ENCODE measurements at regions not wholly inside any gene's neighbourhood (a gene's known extent, or its start where the extent isn't known, plus 50 kb on each side); places are given as distances from the start of the nearest gene placed in this dataset.
A peak's percentile ranks its signal among the peaks of the same experiment; 100 is the strongest.

DNA sequence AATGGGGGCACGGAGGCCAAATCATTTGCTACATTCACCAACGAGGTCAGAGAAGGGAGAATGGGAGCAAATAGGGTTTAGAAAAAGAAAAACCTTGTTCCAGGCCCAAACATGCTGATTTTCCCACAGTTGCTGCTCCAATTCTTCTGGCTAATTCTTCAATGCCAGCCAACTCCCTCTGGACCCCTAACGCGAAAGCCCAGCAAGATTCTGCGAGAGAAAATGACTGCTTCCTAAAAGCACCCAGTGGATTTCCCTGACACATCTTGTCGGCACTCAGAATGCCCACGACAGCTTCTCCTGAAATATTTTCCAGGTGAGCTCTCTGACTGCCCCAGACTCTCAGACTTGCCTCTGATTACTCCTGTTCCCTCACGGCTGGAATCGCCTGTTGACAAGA, 689.4 kb downstream of the MED13L start (continued):
- TF ChIP-seq ZNF274 (IDR thresholded peaks at IDR 0.05; ENCODE audit: low read depth, low read length) (no peak), CEBPB (IDR thresholded peaks at IDR 0.05; ENCODE audit: low read depth) (no peak), FOSL1 (IDR thresholded peaks at IDR 0.05; ENCODE audit: low read depth) (no peak), EZH2 (IDR thresholded peaks at IDR 0.05) (no peak), JUND (IDR thresholded peaks at IDR 0.05) (no peak), SIN3A (IDR thresholded peaks at IDR 0.05; ENCODE audit: low read depth) (no peak)

- ChIA-PET RAD21 (ENCODE audit: low non-redundant PET in 1 of 2, low total read pairs in 2 of 2, uncharacterized antibody in 2 of 2, unreplicated experiment in 2 of 2) (no interaction called here), POLR2A (no interaction called here), CTCF (no interaction called here)
- TF ChIP-seq CEBPB (IDR thresholded peaks at IDR 0.05; ENCODE audit: low read depth) = no peak
- no peak for TF ChIP-seq YY1 (IDR thresholded peaks at IDR 0.05; ENCODE audit: extremely low read depth, insufficient replicate concordance, low read depth, low read length)
- no peak overlapping the region for H3K27ac ChIP-seq (ENCODE audit: low read depth, low read length)
- H3K9me3 ChIP-seq (ENCODE audit: control insufficient read depth in 1 of 2, insufficient read depth in 1 of 2, low read depth in 1 of 2, low read length in 2 of 2) = no peaks in the 10 kb centered on the region
- no peaks in the 10 kb centered on the region for H3K4me1 ChIP-seq (ENCODE audit: control insufficient read depth in 1 of 2, insufficient read depth in 2 of 2, low read length in 2 of 2)
- H3K79me2 ChIP-seq (ENCODE audit: insufficient read depth, low read length) = no peaks in the 10 kb centered on the region
- no TSS peak for BruUV-seq (replicated peaks)
- intact Hi-C loops (cut with micrococcal nuclease) = no loop called here
- DNase-seq (ENCODE audit: low read depth, low spot score) (no peak), ATAC-seq (no peak)
- no peaks in the 10 kb centered on the region for H4K20me1 ChIP-seq (ENCODE audit: insufficient read depth)
- H3K4me2 ChIP-seq (ENCODE audit: low read length) = no peak overlapping the region
- no peak overlapping the region for H3K4me3 ChIP-seq (replicated peaks in 1 of 2; ENCODE audit: low read depth in 1 of 2, low read length in 2 of 2)
- peaks cover 10% of the 10 kb centered on the region; the same call in 1 of the 2 replicates for H3K27me3 ChIP-seq (ENCODE audit: insufficient read depth, low read length)
- no peaks in the 10 kb centered on the region for H3K9me2 ChIP-seq (ENCODE audit: insufficient read depth)
- H3K9ac ChIP-seq (ENCODE audit: low read length) = no peak overlapping the region
- no peak overlapping the region for H2AFZ ChIP-seq (ENCODE audit: low read depth, low read length, poor library complexity, severe bottlenecking)
- no peaks in the 10 kb centered on the region for H3K36me3 ChIP-seq (ENCODE audit: control insufficient read depth in 1 of 2, insufficient read depth in 2 of 2, low read length in 2 of 2)
Observed at GRCh38 chr12:115584156-115584555, 693.3 kb downstream of the MED13L start.

- ChIA-PET CTCF (no interaction called here), POLR2A (no interaction called here), RAD21 (ENCODE audit: low non-redundant PET in 1 of 2, low total read pairs in 2 of 2, uncharacterized antibody in 2 of 2, unreplicated experiment in 2 of 2) (no interaction called here)
- peaks cover 10% of the 10 kb centered on the region; the same call in 1 of the 2 replicates for H3K27me3 ChIP-seq (ENCODE audit: insufficient read depth, low read length)
- H2AFZ ChIP-seq (ENCODE audit: low read depth, low read length, poor library complexity, severe bottlenecking) = no peak overlapping the region
- no peaks in the 10 kb centered on the region for H4K20me1 ChIP-seq (ENCODE audit: insufficient read depth)
- no peak overlapping the region for H3K4me2 ChIP-seq (ENCODE audit: low read length)
- no TSS peak for BruUV-seq (replicated peaks)
- ATAC-seq (no peak), DNase-seq (ENCODE audit: low read depth, low spot score) (no peak)
- intact Hi-C loops (cut with micrococcal nuclease) = no loop called here
- no peak overlapping the region for H3K27ac ChIP-seq (ENCODE audit: low read depth, low read length)
- no peak overlapping the region for H3K4me3 ChIP-seq (replicated peaks in 1 of 2; ENCODE audit: low read depth in 1 of 2, low read length in 2 of 2)
- H3K36me3 ChIP-seq (ENCODE audit: control insufficient read depth in 1 of 2, insufficient read depth in 2 of 2, low read length in 2 of 2) = no peaks in the 10 kb centered on the region
- no peaks in the 10 kb centered on the region for H3K9me3 ChIP-seq (ENCODE audit: control insufficient read depth in 1 of 2, insufficient read depth in 1 of 2, low read depth in 1 of 2, low read length in 2 of 2)
- H3K79me2 ChIP-seq (ENCODE audit: insufficient read depth, low read length) = no peaks in the 10 kb centered on the region
- H3K9me2 ChIP-seq (ENCODE audit: insufficient read depth) = no peaks in the 10 kb centered on the region
- H3K9ac ChIP-seq (ENCODE audit: low read length) = no peak overlapping the region
- H3K4me1 ChIP-seq (ENCODE audit: control insufficient read depth in 1 of 2, insufficient read depth in 2 of 2, low read length in 2 of 2) = no peaks in the 10 kb centered on the region
- TF ChIP-seq RAD21 (IDR thresholded peaks at IDR 0.05; ENCODE audit: low read depth) = 0 out of 2 replicates have a peak, but pooled peaks have one; percentile 1
- TF ChIP-seq, protein P1, sequence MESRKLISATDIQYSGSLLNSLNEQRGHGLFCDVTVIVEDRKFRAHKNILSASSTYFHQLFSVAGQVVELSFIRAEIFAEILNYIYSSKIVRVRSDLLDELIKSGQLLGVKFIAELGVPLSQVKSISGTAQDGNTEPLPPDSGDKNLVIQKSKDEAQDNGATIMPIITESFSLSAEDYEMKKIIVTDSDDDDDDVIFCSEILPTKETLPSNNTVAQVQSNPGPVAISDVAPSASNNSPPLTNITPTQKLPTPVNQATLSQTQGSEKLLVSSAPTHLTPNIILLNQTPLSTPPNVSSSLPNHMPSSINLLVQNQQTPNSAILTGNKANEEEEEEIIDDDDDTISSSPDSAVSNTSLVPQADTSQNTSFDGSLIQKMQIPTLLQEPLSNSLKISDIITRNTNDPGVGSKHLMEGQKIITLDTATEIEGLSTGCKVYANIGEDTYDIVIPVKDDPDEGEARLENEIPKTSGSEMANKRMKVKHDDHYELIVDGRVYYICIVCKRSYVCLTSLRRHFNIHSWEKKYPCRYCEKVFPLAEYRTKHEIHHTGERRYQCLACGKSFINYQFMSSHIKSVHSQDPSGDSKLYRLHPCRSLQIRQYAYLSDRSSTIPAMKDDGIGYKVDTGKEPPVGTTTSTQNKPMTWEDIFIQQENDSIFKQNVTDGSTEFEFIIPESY (IDR thresholded peaks at IDR 0.05; ENCODE audit: extremely low read depth, insufficient replicate concordance, low read length) = no peak
Observed at GRCh38 chr12:115583591-115583990, 693.9 kb downstream of the MED13L start.

Measured in HCT116 (cell line).